Hepatocyte (in vitro differentiated cells): ENCODE measurements at regions not wholly inside any gene's neighbourhood (a gene's known extent, or its start where the extent isn't known, plus 50 kb on each side); places are given as distances from the start of the nearest gene placed in this dataset.

Source experiments
- EZH2phosphoT487 ChIP-seq: fragments of 200-600 bp; sonication (generic); IDR thresholded peaks from one replicate; pipeline ENCODE4 v1.6.1; 2018; ENCODE audit warnings: antibody characterized with exemption, mild to moderate bottlenecking, low read depth, moderate library complexity; ENCODE audit not compliant: unreplicated experiment, severe bottlenecking
- TF ChIP-seq, protein P1 (sequence below): fragments of 200-600 bp; sonication (generic); IDR thresholded peaks from 2 replicates; pipeline ENCODE4 v1.5.1; 2016; ENCODE audit warnings: antibody characterized with exemption, mild to moderate bottlenecking; ENCODE audit not compliant: poor library complexity

DNA sequence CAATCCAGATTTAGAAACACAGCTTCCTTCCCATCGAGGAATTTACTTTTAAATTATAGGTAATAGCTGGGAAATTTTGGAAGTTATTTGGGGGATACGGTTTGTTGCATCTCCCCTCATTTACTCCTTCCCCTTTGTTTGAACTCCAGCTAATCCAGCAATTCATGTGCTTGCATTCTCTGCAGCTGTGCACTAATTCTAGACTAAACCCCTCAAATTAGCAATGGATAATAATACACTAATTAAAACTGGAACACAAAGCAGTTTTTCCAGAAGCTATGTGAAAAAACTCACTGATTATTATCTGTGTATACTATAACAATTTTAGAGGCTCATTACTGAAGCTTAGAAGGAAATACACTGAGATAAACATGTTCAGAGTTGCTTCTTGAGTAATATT, 751.2 kb upstream of the ZNF608 start:
- no peak for TF ChIP-seq EZH2phosphoT487
- TF ChIP-seq, protein P1, sequence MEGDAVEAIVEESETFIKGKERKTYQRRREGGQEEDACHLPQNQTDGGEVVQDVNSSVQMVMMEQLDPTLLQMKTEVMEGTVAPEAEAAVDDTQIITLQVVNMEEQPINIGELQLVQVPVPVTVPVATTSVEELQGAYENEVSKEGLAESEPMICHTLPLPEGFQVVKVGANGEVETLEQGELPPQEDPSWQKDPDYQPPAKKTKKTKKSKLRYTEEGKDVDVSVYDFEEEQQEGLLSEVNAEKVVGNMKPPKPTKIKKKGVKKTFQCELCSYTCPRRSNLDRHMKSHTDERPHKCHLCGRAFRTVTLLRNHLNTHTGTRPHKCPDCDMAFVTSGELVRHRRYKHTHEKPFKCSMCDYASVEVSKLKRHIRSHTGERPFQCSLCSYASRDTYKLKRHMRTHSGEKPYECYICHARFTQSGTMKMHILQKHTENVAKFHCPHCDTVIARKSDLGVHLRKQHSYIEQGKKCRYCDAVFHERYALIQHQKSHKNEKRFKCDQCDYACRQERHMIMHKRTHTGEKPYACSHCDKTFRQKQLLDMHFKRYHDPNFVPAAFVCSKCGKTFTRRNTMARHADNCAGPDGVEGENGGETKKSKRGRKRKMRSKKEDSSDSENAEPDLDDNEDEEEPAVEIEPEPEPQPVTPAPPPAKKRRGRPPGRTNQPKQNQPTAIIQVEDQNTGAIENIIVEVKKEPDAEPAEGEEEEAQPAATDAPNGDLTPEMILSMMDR, result no peak
